HG03457 (cell line): ENCODE measurements at regions not wholly inside any gene's neighbourhood (a gene's known extent, or its start where the extent isn't known, plus 50 kb on each side); places are given as distances from the start of the nearest gene placed in this dataset.
"Not testable (repeated sequence)": the region's sequence is repeated elsewhere in the genome, so short reads cannot be mapped to it uniquely, and the experiment has no call there.

Experiments used
- ATAC-seq: cut with Tn5 transposase; IDR thresholded peaks from one replicate; pipeline ENCODE4 v1.9.1; 2021; ENCODE audit warnings: moderate number of reproducible peaks; ENCODE audit not compliant: unreplicated experiment

- ATAC-seq, result not testable (repeated sequence)
These were observed 182.4 kb upstream of the ZNF469 start for GRCh38 chr16:88200154-88200895.

GRCh38 chr16:88200896-88201185, 181.9 kb upstream of the ZNF469 start:
- no peak for ATAC-seq

GRCh38 chr16:88201611-88202010, 181.1 kb upstream of the ZNF469 start:
- not testable (repeated sequence) for ATAC-seq

GRCh38 chr16:88202207-88202745, 180.5 kb upstream of the ZNF469 start:
- ATAC-seq, result no peak

GRCh38 chr16:88202856-88203681, 179.7 kb upstream of the ZNF469 start:
- not testable (repeated sequence) for ATAC-seq

- ATAC-seq, result not testable (repeated sequence)
These were observed 178.3 kb upstream of the ZNF469 start for GRCh38 chr16:88204131-88205110.

- not testable (repeated sequence) for ATAC-seq
These were observed 177.3 kb upstream of the ZNF469 start for GRCh38 chr16:88205482-88205881.

- ATAC-seq, result not testable (repeated sequence)
These were observed 176.8 kb upstream of the ZNF469 start for GRCh38 chr16:88206006-88206405.

GRCh38 chr16:88206516-88206915, 176.2 kb upstream of the ZNF469 start:
- not testable (repeated sequence) for ATAC-seq

- ATAC-seq, result no peak
These were observed 174.6 kb upstream of the ZNF469 start for GRCh38 chr16:88208112-88208511.

- ATAC-seq, result not testable (repeated sequence)
These were observed 174.0 kb upstream of the ZNF469 start for GRCh38 chr16:88208776-88209175.

- not testable (repeated sequence) for ATAC-seq
These were observed 173.2 kb upstream of the ZNF469 start for GRCh38 chr16:88209579-88209978.

GRCh38 chr16:88213937-88214336, 168.8 kb upstream of the ZNF469 start:
- ATAC-seq, result not testable (repeated sequence)

GRCh38 chr16:88221001-88221761, 161.6 kb upstream of the ZNF469 start:
- not testable (repeated sequence) for ATAC-seq

- not testable (repeated sequence) for ATAC-seq
These were observed 159.1 kb upstream of the ZNF469 start for GRCh38 chr16:88223696-88224095.

- ATAC-seq, result not testable (repeated sequence)
These were observed 158.4 kb upstream of the ZNF469 start for GRCh38 chr16:88224131-88224898.

- ATAC-seq, result not testable (repeated sequence)
These were observed 157.0 kb upstream of the ZNF469 start for GRCh38 chr16:88225640-88226230.

GRCh38 chr16:88226302-88226701, 156.5 kb upstream of the ZNF469 start:
- ATAC-seq, result not testable (repeated sequence)
